Osteocyte (in vitro differentiated cells): ENCODE measurements at regions not wholly inside any gene's neighbourhood (a gene's known extent, or its start where the extent isn't known, plus 50 kb on each side); places are given as distances from the start of the nearest gene placed in this dataset.
"Not testable (repeated sequence)": the region's sequence is repeated elsewhere in the genome, so short reads cannot be mapped to it uniquely, and the experiment has no call there.

Source experiments
- DNase-seq: peaks from one replicate; pipeline ENCODE4 v3.0.0; 2021; ENCODE audit warnings: mixed read lengths; ENCODE audit not compliant: unreplicated experiment; ENCODE audit errors: extremely low spot score
- H3K27ac Mint-ChIP-seq: one replicate; pipeline ENCODE4 v1.8.0; 2021; ENCODE audit warnings: mild to moderate bottlenecking, mixed read lengths; ENCODE audit not compliant: unreplicated experiment
- H3K27me3 Mint-ChIP-seq: one replicate; pipeline ENCODE4 v1.8.0; 2021; ENCODE audit warnings: mixed read lengths; ENCODE audit not compliant: unreplicated experiment
- H3K36me3 Mint-ChIP-seq: one replicate; pipeline ENCODE4 v1.8.0; 2021; ENCODE audit warnings: mixed read lengths; ENCODE audit not compliant: unreplicated experiment
- H3K4me1 Mint-ChIP-seq: one replicate; pipeline ENCODE4 v1.8.0; 2021; ENCODE audit warnings: mixed read lengths; ENCODE audit not compliant: unreplicated experiment
- H3K4me3 Mint-ChIP-seq: one replicate; pipeline ENCODE4 v1.8.0; 2021; ENCODE audit warnings: mild to moderate bottlenecking, moderate library complexity, mixed read lengths; ENCODE audit not compliant: unreplicated experiment
- H3K9me3 Mint-ChIP-seq: one replicate; pipeline ENCODE4 v1.8.0; 2021; ENCODE audit warnings: mixed read lengths; ENCODE audit not compliant: unreplicated experiment
- CTCF ChIP-seq: fragments of 200-600 bp; sonication (generic); IDR thresholded peaks from 2 replicates; pipeline ENCODE4 v1.5.0; 2021; ENCODE audit warnings: antibody characterized with exemption, mild to moderate bottlenecking, moderate library complexity

- H3K4me1 Mint-ChIP-seq = no peaks in the 10 kb centered on the region
- peaks cover 18% of the 10 kb centered on the region for H3K27me3 Mint-ChIP-seq
- no peaks in the 10 kb centered on the region for H3K9me3 Mint-ChIP-seq
- H3K27ac Mint-ChIP-seq = no peak overlapping the region
- DNase-seq = no peak
- H3K36me3 Mint-ChIP-seq = no peaks in the 10 kb centered on the region
- no peak for TF ChIP-seq CTCF
- H3K4me3 Mint-ChIP-seq = no peak overlapping the region
These were observed 259.7 kb downstream of the MTERF1 start for GRCh38 chr7:91620827-91621226.

- not testable (repeated sequence) for H3K27ac Mint-ChIP-seq, DNase-seq, H3K4me3 Mint-ChIP-seq, H3K36me3 Mint-ChIP-seq, H3K4me1 Mint-ChIP-seq, H3K27me3 Mint-ChIP-seq, H3K9me3 Mint-ChIP-seq
These were observed 253.2 kb downstream of the MTERF1 start for GRCh38 chr7:91627324-91627723.

- no peak for DNase-seq
- Mint-ChIP-seq H3K27me3 (peaks cover 4% of the 10 kb centered on the region), H3K27ac (no peak overlapping the region), H3K4me3 (no peak overlapping the region), H3K9me3 (no peaks in the 10 kb centered on the region), H3K36me3 (no peaks in the 10 kb centered on the region), H3K4me1 (peaks cover 9% of the 10 kb centered on the region)
- no peak for TF ChIP-seq CTCF
These were observed 251.8 kb downstream of the MTERF1 start for GRCh38 chr7:91628742-91629141.

- Mint-ChIP-seq H3K27me3 (peaks cover 4% of the 10 kb centered on the region), H3K27ac (no peak overlapping the region), H3K36me3 (no peaks in the 10 kb centered on the region), H3K4me3 (no peak overlapping the region), H3K9me3 (no peaks in the 10 kb centered on the region), H3K4me1 (peaks cover 11% of the 10 kb centered on the region)
- TF ChIP-seq CTCF = no peak
- no peak for DNase-seq
These were observed 249.7 kb downstream of the MTERF1 start for GRCh38 chr7:91630581-91631380.

GRCh38 chr7:91632234-91632940, 248.1 kb downstream of the MTERF1 start:
- no peak for DNase-seq
- Mint-ChIP-seq H3K4me3 (no peak overlapping the region), H3K36me3 (no peaks in the 10 kb centered on the region), H3K27ac (no peak overlapping the region), H3K27me3 (peaks cover 5% of the 10 kb centered on the region), H3K9me3 (no peaks in the 10 kb centered on the region), H3K4me1 (peaks cover 11% of the 10 kb centered on the region)
- TF ChIP-seq CTCF = no peak
